GM21529 (cell line): ENCODE measurements at regions not wholly inside any gene's neighbourhood (a gene's known extent, or its start where the extent isn't known, plus 50 kb on each side); places are given as distances from the start of the nearest gene placed in this dataset.

Source experiments
- ATAC-seq: cut with Tn5 transposase; IDR thresholded peaks from one replicate; pipeline ENCODE4 v1.9.1; 2021; ENCODE audit not compliant: unreplicated experiment

- no peak for ATAC-seq
Measured at GRCh38 chr3:106673926-106674569, 703.2 kb upstream of the CCDC54 start.

GRCh38 chr3:106675451-106675850 lies 701.8 kb upstream of the CCDC54 start:
- ATAC-seq = no peak

GRCh38 chr3:106678657-106679390 lies 698.4 kb upstream of the CCDC54 start:
- ATAC-seq = no peak

GRCh38 chr3:106683953-106684620 lies 693.2 kb upstream of the CCDC54 start:
- ATAC-seq = no peak

GRCh38 chr3:106685745-106686144 lies 691.5 kb upstream of the CCDC54 start:
- no peak for ATAC-seq

- no peak for ATAC-seq
Measured at GRCh38 chr3:106687905-106688304, 689.3 kb upstream of the CCDC54 start.

GRCh38 chr3:106688464-106688863 lies 688.8 kb upstream of the CCDC54 start:
- no peak for ATAC-seq

- ATAC-seq = no peak
Measured at GRCh38 chr3:106691476-106691875, 685.8 kb upstream of the CCDC54 start.

GRCh38 chr3:106692624-106693023 lies 684.6 kb upstream of the CCDC54 start:
- ATAC-seq = no peak

GRCh38 chr3:106699122-106699521 lies 678.1 kb upstream of the CCDC54 start:
- no peak for ATAC-seq

GRCh38 chr3:106700981-106701380 lies 676.3 kb upstream of the CCDC54 start:
- no peak for ATAC-seq

- ATAC-seq = no peak
Measured at GRCh38 chr3:106703524-106703923, 673.7 kb upstream of the CCDC54 start.

GRCh38 chr3:106707347-106707746 lies 669.9 kb upstream of the CCDC54 start:
- ATAC-seq = no peak

GRCh38 chr3:106710596-106710995 lies 666.6 kb upstream of the CCDC54 start:
- ATAC-seq = no peak

- ATAC-seq = no peak
Measured at GRCh38 chr3:106711650-106712049, 665.6 kb upstream of the CCDC54 start.

GRCh38 chr3:106714400-106714799 lies 662.8 kb upstream of the CCDC54 start:
- no peak for ATAC-seq

- no peak for ATAC-seq
Measured at GRCh38 chr3:106715286-106715685, 662.0 kb upstream of the CCDC54 start.

GRCh38 chr3:106717178-106717780 lies 660.0 kb upstream of the CCDC54 start:
- ATAC-seq = no peak

- ATAC-seq = no peak
Measured at GRCh38 chr3:106719077-106719476, 658.2 kb upstream of the CCDC54 start.

- no peak for ATAC-seq
Measured at GRCh38 chr3:106719583-106719982, 657.7 kb upstream of the CCDC54 start.

- no peak for ATAC-seq
Measured at GRCh38 chr3:106720510-106720909, 656.7 kb upstream of the CCDC54 start.

GRCh38 chr3:106725566-106725965 lies 651.7 kb upstream of the CCDC54 start:
- ATAC-seq = no peak
